ENCODE measurements at regions not wholly inside any gene's neighbourhood (a gene's known extent, or its start where the extent isn't known, plus 50 kb on each side); places are given as distances from the start of the nearest gene placed in this dataset.

DNA sequence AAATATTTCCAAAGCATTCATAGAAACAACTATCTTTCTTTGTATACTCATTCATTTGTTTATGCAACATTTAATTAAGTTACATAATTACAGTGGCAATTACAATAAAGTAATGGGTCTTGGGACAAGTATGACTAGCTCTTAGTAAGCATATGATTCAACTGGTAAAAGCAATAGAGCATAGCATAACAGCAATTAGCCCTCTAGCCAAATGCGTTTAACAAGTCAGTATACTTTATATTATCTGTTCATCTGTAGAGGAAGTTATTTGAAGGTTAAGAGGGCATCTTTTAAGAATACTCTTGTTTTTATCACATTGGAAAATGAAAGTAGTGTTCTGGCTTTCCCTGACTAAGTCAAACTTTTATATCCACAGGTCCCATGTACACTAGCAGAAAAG is 198.1 kb upstream of the UGT8 start:
- no peak overlapping the region for H2AFZ ChIP-seq (ENCODE audit: insufficient read depth, low read depth, low read length, poor library complexity, severe bottlenecking)
- intact Hi-C loops (cut with micrococcal nuclease), result no loop called here
- no peaks in the 10 kb centered on the region for H3K79me2 ChIP-seq (ENCODE audit: insufficient read depth, low read length)
- no peak for DNase-seq
- Mint-ChIP-seq H3K36me3 (no peaks in the 10 kb centered on the region), H3K9me3 (peaks cover 0 to 2% (median 0%) of the 10 kb centered on the region in 7 donors), H3K27ac (no peak overlapping the region), H3K27me3 (ENCODE audit: low read depth in 3 of 3) (no peaks in the 10 kb centered on the region), H3K4me1 (no peaks in the 10 kb centered on the region), H3K4me3 (no peak overlapping the region)
- TF ChIP-seq, protein P1, sequence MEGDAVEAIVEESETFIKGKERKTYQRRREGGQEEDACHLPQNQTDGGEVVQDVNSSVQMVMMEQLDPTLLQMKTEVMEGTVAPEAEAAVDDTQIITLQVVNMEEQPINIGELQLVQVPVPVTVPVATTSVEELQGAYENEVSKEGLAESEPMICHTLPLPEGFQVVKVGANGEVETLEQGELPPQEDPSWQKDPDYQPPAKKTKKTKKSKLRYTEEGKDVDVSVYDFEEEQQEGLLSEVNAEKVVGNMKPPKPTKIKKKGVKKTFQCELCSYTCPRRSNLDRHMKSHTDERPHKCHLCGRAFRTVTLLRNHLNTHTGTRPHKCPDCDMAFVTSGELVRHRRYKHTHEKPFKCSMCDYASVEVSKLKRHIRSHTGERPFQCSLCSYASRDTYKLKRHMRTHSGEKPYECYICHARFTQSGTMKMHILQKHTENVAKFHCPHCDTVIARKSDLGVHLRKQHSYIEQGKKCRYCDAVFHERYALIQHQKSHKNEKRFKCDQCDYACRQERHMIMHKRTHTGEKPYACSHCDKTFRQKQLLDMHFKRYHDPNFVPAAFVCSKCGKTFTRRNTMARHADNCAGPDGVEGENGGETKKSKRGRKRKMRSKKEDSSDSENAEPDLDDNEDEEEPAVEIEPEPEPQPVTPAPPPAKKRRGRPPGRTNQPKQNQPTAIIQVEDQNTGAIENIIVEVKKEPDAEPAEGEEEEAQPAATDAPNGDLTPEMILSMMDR (IDR thresholded peaks at IDR 0.05), result no peak
- WGBS (ENCODE audit: insufficient coverage), result no CpG with 5 or more reads among the region's 1 CpG
- H3K36me3 ChIP-seq (replicated peaks in 1 of 2; ENCODE audit: control insufficient read depth in 1 of 2, insufficient read depth in 2 of 2, low read length in 2 of 2), result no peaks in the 10 kb centered on the region
- H3K27ac ChIP-seq (ENCODE audit: low read depth in 1 of 2, low read length in 2 of 2), result no peak overlapping the region
- no peak overlapping the region for H3K4me3 ChIP-seq (replicated peaks in 1 of 3; ENCODE audit: low read depth in 2 of 3, low read length in 3 of 3)
- no peaks in the 10 kb centered on the region for H3K27me3 ChIP-seq (ENCODE audit: control insufficient read depth in 2 of 2, insufficient read depth in 2 of 2, low read length in 2 of 2)
- H3K9me3 ChIP-seq (replicated peaks in 1 of 2; ENCODE audit: control insufficient read depth in 1 of 2, insufficient read depth in 1 of 2, low read length in 2 of 2), result no peaks in the 10 kb centered on the region
- no peaks in the 10 kb centered on the region for H3K4me1 ChIP-seq (ENCODE audit: control insufficient read depth in 1 of 2, insufficient read depth in 2 of 2, low read length in 2 of 2)
- H4K20me1 ChIP-seq (ENCODE audit: insufficient read depth, low read length), result no peaks in the 10 kb centered on the region
- H3K4me2 ChIP-seq (replicated peaks; ENCODE audit: extremely low read depth, low read length, poor library complexity, severe bottlenecking), result no peak overlapping the region
- no peak overlapping the region for H3K9ac ChIP-seq (ENCODE audit: insufficient read depth, low read length, poor library complexity, severe bottlenecking)

- Mint-ChIP-seq H3K36me3 (no peaks in the 10 kb centered on the region), H3K4me3 (no peak overlapping the region), H3K27ac (no peak overlapping the region), H3K9me3 (peaks cover 0 to 2% (median 0%) of the 10 kb centered on the region in 7 donors), H3K27me3 (ENCODE audit: low read depth in 3 of 3) (no peaks in the 10 kb centered on the region), H3K4me1 (no peaks in the 10 kb centered on the region)
- Histone ChIP-seq H4K20me1 (ENCODE audit: insufficient read depth, low read length) (no peaks in the 10 kb centered on the region), H3K4me1 (ENCODE audit: control insufficient read depth in 1 of 2, insufficient read depth in 2 of 2, low read length in 2 of 2) (no peaks in the 10 kb centered on the region), H3K4me3 (replicated peaks in 1 of 3; ENCODE audit: low read depth in 2 of 3, low read length in 3 of 3) (no peak overlapping the region), H3K4me2 (replicated peaks; ENCODE audit: extremely low read depth, low read length, poor library complexity, severe bottlenecking) (no peak overlapping the region), H3K36me3 (replicated peaks in 1 of 2; ENCODE audit: control insufficient read depth in 1 of 2, insufficient read depth in 2 of 2, low read length in 2 of 2) (no peaks in the 10 kb centered on the region), H3K27ac (ENCODE audit: low read depth in 1 of 2, low read length in 2 of 2) (no peak overlapping the region), H3K9ac (ENCODE audit: insufficient read depth, low read length, poor library complexity, severe bottlenecking) (no peak overlapping the region), H2AFZ (ENCODE audit: insufficient read depth, low read depth, low read length, poor library complexity, severe bottlenecking) (no peak overlapping the region), H3K27me3 (ENCODE audit: control insufficient read depth in 2 of 2, insufficient read depth in 2 of 2, low read length in 2 of 2) (no peaks in the 10 kb centered on the region), H3K79me2 (ENCODE audit: insufficient read depth, low read length) (no peaks in the 10 kb centered on the region), H3K9me3 (replicated peaks in 1 of 2; ENCODE audit: control insufficient read depth in 1 of 2, insufficient read depth in 1 of 2, low read length in 2 of 2) (no peaks in the 10 kb centered on the region)
- TF ChIP-seq, protein P1 (IDR thresholded peaks at IDR 0.05), result no peak
- intact Hi-C loops (cut with micrococcal nuclease), result no loop called here
- no peak for DNase-seq
- WGBS (ENCODE audit: insufficient coverage), result 86% methylated on average over 2 of the region's 2 CpGs
Measured at GRCh38 chr4:114401483-114401882, 197.1 kb upstream of the UGT8 start.

All from CD14-positive monocyte (primary cell).